H1 (cell line): ENCODE measurements at regions not wholly inside any gene's neighbourhood (a gene's known extent, or its start where the extent isn't known, plus 50 kb on each side); places are given as distances from the start of the nearest gene placed in this dataset.

Experiments used
- EGR1 ChIP-seq: IDR thresholded peaks from 2 replicates; pipeline ENCODE4 v1.6.1; 2011; ENCODE audit warnings: low read depth, low read length, borderline replicate concordance
- KDM5A ChIP-seq: fragments of 200-600 bp; IDR thresholded peaks from 2 replicates; pipeline ENCODE4 v1.7.1; 2012; ENCODE audit warnings: mild to moderate bottlenecking, low read length, inconsistent platforms, mixed read lengths
- POLR2AphosphoS5 ChIP-seq: IDR thresholded peaks from 2 replicates; pipeline ENCODE4 v1.6.1; 2011; ENCODE audit warnings: low read depth, low read length
- RNF2 ChIP-seq: fragments of 200-900, 300-1000 bp; sonication (generic); IDR thresholded peaks from 2 replicates; pipeline ENCODE4 v1.7.1; 2016; ENCODE audit warnings: borderline replicate concordance, low read depth, mild to moderate bottlenecking, antibody characterized with exemption, low read length; ENCODE audit not compliant: poor library complexity, severe bottlenecking; ENCODE audit errors: missing control alignments
- RXRA ChIP-seq: IDR thresholded peaks from 2 replicates; pipeline ENCODE4 v1.6.1; 2011; ENCODE audit warnings: low read depth, mild to moderate bottlenecking, low read length, moderate library complexity; ENCODE audit not compliant: insufficient read depth
- SAP30 ChIP-seq: fragments of 300-600 bp; sonication (generic); IDR thresholded peaks from 2 replicates; pipeline ENCODE4 v1.7.1; 2012; ENCODE audit warnings: low read length, moderate library complexity, mild to moderate bottlenecking, inconsistent platforms; ENCODE audit not compliant: insufficient read depth, insufficient replicate concordance
- SIN3A ChIP-seq, 2 experiments: IDR thresholded peaks in 1 of 2; conservative IDR thresholded peaks in 1 of 2; 2 replicates each; pipeline ENCODE4 v1.6.1; 2011 to 2012; ENCODE audit warnings: low read length in 2 of 2, improper control_type of control experiment in 1 of 2, low read depth in 1 of 2, mild to moderate bottlenecking in 1 of 2
- TF ChIP-seq, protein P1 (sequence below), 3 experiments: IDR thresholded peaks; 1 replicate in 2 of 3; 2 replicates in 1 of 3; pipeline versions ENCODE4 v1.5.1 to v1.6.1; 2011; ENCODE audit warnings: low read length in 3 of 3, mild to moderate bottlenecking in 3 of 3, inconsistent platforms in 2 of 3, low read depth in 1 of 3, moderate library complexity in 1 of 3; ENCODE audit not compliant: insufficient read depth in 1 of 3; ENCODE audit errors: control extremely low read depth in 1 of 3
- TF ChIP-seq, protein P2 (sequence below): IDR thresholded peaks from 2 replicates; pipeline ENCODE4 v1.6.1; 2012; ENCODE audit warnings: inconsistent platforms
- TF ChIP-seq, protein P3 (sequence below): IDR thresholded peaks from 2 replicates; pipeline ENCODE4 v1.6.1; 2011; ENCODE audit warnings: low read length, improper control_type of control experiment

DNA sequence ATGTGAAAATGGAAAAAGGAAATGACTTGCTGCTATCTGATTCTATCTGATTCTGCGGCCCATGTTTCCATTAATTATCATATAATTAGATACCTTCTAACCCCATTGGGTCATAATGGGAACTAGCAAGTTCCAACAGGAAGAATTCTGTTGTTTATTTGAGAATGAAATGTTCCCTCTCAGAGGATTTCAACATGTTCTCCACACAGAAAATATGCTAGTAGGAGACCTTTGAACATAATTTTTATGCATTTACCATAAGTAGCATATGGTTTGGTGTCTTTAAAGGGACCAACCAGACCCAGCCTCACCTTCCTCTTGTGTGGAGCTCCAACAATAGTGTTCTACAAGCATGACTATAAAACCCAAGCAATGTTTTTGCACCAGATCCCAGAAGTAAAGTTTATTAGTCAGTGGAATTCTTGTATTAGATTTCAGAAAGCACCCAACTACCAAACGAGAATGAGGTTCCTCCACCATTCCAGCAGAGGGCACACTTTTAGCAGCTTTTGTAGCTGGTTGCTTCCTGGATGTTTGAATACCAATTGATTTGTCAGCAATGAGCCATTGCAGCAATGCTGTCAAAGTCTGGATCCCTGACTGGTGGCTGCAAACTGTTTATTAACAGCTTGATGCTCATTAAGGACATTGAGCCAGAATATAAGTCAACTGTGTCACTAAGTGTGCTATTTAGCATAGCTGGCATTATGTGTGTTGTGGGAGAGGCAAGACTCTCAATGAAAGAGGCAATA is 143.6 kb upstream of the GJE1 start:
- TF ChIP-seq RNF2 (no peak), POLR2AphosphoS5 (no peak), SIN3A (conservative IDR thresholded peaks at IDR 0.05 in 1 of 2, IDR thresholded peaks at IDR 0.05 in 1 of 2; ENCODE audit: low read depth in 1 of 2, low read length in 2 of 2) (0 out of 4 replicates have a peak, but pooled peaks of 1 of the 2 experiments have one; percentile 40), KDM5A (no peak), EGR1 (no peak), SAP30 (no peak), RXRA (no peak)
- TF ChIP-seq, protein P1, sequence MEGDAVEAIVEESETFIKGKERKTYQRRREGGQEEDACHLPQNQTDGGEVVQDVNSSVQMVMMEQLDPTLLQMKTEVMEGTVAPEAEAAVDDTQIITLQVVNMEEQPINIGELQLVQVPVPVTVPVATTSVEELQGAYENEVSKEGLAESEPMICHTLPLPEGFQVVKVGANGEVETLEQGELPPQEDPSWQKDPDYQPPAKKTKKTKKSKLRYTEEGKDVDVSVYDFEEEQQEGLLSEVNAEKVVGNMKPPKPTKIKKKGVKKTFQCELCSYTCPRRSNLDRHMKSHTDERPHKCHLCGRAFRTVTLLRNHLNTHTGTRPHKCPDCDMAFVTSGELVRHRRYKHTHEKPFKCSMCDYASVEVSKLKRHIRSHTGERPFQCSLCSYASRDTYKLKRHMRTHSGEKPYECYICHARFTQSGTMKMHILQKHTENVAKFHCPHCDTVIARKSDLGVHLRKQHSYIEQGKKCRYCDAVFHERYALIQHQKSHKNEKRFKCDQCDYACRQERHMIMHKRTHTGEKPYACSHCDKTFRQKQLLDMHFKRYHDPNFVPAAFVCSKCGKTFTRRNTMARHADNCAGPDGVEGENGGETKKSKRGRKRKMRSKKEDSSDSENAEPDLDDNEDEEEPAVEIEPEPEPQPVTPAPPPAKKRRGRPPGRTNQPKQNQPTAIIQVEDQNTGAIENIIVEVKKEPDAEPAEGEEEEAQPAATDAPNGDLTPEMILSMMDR (IDR thresholded peaks at IDR 0.05; ENCODE audit: control extremely low read depth in 1 of 3, insufficient read depth in 1 of 3, low read depth in 1 of 3, low read length in 3 of 3), result peak in 2 of 3 experiments; percentile 86; a peak in 3 of 4 replicates
- TF ChIP-seq, protein P2, sequence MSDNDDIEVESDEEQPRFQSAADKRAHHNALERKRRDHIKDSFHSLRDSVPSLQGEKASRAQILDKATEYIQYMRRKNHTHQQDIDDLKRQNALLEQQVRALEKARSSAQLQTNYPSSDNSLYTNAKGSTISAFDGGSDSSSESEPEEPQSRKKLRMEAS, result no peak
- TF ChIP-seq, protein P3, sequence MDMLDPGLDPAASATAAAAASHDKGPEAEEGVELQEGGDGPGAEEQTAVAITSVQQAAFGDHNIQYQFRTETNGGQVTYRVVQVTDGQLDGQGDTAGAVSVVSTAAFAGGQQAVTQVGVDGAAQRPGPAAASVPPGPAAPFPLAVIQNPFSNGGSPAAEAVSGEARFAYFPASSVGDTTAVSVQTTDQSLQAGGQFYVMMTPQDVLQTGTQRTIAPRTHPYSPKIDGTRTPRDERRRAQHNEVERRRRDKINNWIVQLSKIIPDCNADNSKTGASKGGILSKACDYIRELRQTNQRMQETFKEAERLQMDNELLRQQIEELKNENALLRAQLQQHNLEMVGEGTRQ, result no peak
